ENCODE measurements at regions not wholly inside any gene's neighbourhood (a gene's known extent, or its start where the extent isn't known, plus 50 kb on each side); places are given as distances from the start of the nearest gene placed in this dataset.

DNA sequence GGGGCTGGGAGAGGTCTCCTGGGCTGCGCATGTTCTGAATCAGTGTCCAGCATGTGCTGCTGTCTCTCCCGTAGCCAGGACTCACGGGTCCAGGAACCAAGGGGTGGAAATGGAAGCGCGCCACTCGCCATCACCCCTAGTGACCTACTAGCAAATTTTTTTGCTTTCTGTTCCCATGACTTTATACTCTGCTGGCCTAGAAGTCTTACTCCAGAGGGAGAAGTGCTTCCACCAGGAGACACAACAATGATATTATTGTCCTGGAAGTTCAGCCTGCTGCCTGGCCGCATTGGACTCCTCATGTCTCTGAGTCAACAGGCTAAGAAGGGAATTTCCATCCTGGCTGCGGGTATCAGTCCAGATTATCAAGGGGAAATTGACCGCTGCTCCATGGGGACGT lies 729.7 kb downstream of the BRD1 start:
- H3K4me2 ChIP-seq (ENCODE audit: low read length) = no peak overlapping the region
- H4K20me1 ChIP-seq (ENCODE audit: insufficient read depth) = no peaks in the 10 kb centered on the region
- intact Hi-C loops (cut with micrococcal nuclease) = no loop called here
- no peaks in the 10 kb centered on the region for H3K9me2 ChIP-seq (ENCODE audit: insufficient read depth)
- no peak overlapping the region for H3K27ac ChIP-seq (ENCODE audit: low read depth, low read length)
- POLR2A ChIA-PET = no interaction called here
- no peaks in the 10 kb centered on the region for H3K27me3 ChIP-seq (ENCODE audit: insufficient read depth, low read length)
- no peak for TF ChIP-seq ZBTB33 (IDR thresholded peaks at IDR 0.05; ENCODE audit: extremely low read depth, insufficient replicate concordance, low read length)
- no peak for TF ChIP-seq YY1 (IDR thresholded peaks at IDR 0.05; ENCODE audit: extremely low read depth, insufficient replicate concordance, low read depth, low read length)
- TF ChIP-seq EGR1 (IDR thresholded peaks at IDR 0.05; ENCODE audit: low read depth) = no peak
- TF ChIP-seq FOSL1 (IDR thresholded peaks at IDR 0.05; ENCODE audit: low read depth) = no peak
- TF ChIP-seq, protein P1, sequence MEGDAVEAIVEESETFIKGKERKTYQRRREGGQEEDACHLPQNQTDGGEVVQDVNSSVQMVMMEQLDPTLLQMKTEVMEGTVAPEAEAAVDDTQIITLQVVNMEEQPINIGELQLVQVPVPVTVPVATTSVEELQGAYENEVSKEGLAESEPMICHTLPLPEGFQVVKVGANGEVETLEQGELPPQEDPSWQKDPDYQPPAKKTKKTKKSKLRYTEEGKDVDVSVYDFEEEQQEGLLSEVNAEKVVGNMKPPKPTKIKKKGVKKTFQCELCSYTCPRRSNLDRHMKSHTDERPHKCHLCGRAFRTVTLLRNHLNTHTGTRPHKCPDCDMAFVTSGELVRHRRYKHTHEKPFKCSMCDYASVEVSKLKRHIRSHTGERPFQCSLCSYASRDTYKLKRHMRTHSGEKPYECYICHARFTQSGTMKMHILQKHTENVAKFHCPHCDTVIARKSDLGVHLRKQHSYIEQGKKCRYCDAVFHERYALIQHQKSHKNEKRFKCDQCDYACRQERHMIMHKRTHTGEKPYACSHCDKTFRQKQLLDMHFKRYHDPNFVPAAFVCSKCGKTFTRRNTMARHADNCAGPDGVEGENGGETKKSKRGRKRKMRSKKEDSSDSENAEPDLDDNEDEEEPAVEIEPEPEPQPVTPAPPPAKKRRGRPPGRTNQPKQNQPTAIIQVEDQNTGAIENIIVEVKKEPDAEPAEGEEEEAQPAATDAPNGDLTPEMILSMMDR (IDR thresholded peaks at IDR 0.05 in 2 of 3, conservative IDR thresholded peaks at IDR 0.05 in 1 of 3; ENCODE audit: borderline replicate concordance in 1 of 3, insufficient read depth in 1 of 3, low read depth in 2 of 3, low read length in 2 of 3) = no peak
- TF ChIP-seq CBX3 (IDR thresholded peaks at IDR 0.05; ENCODE audit: low read depth) = no peak
- no peak for TF ChIP-seq RAD21 (IDR thresholded peaks at IDR 0.05; ENCODE audit: low read depth)
- TF ChIP-seq CEBPB (IDR thresholded peaks at IDR 0.05; ENCODE audit: low read depth) = no peak
- TF ChIP-seq SRF (IDR thresholded peaks at IDR 0.05; ENCODE audit: low read depth) = no peak
- no TSS peak for BruUV-seq (replicated peaks)
- no peak overlapping the region for H3K4me3 ChIP-seq (replicated peaks in 1 of 2; ENCODE audit: low read depth in 1 of 2, low read length in 2 of 2)
- H3K4me1 ChIP-seq (ENCODE audit: control insufficient read depth in 1 of 2, insufficient read depth in 2 of 2, low read length in 2 of 2) = peaks cover 8 to 13% of the 10 kb centered on the region in 2 experiments
- H3K36me3 ChIP-seq (ENCODE audit: control insufficient read depth in 1 of 2, insufficient read depth in 2 of 2, low read length in 2 of 2) = no peaks in the 10 kb centered on the region
- H3K9ac ChIP-seq (ENCODE audit: low read length) = no peak overlapping the region
- CTCF ChIA-PET = no interaction called here
- no peak for DNase-seq (ENCODE audit: low read depth, low spot score)
- RAD21 ChIA-PET (ENCODE audit: low non-redundant PET in 1 of 2, low total read pairs in 2 of 2, uncharacterized antibody in 2 of 2, unreplicated experiment in 2 of 2) = no interaction called here
- H2AFZ ChIP-seq (ENCODE audit: low read depth, low read length, poor library complexity, severe bottlenecking) = no peak overlapping the region
- no peaks in the 10 kb centered on the region for H3K9me3 ChIP-seq (ENCODE audit: control insufficient read depth in 1 of 2, insufficient read depth in 1 of 2, low read depth in 1 of 2, low read length in 2 of 2)
- no peak for ATAC-seq
- no peaks in the 10 kb centered on the region for H3K79me2 ChIP-seq (ENCODE audit: insufficient read depth, low read length)
